HG02588 (cell line): ENCODE measurements at regions not wholly inside any gene's neighbourhood (a gene's known extent, or its start where the extent isn't known, plus 50 kb on each side); places are given as distances from the start of the nearest gene placed in this dataset.

Experiments
- ATAC-seq: cut with Tn5 transposase; IDR thresholded peaks from one replicate; pipeline ENCODE4 v1.9.1; 2021; ENCODE audit warnings: mild to moderate bottlenecking, moderate library complexity; ENCODE audit not compliant: unreplicated experiment

GRCh38 chr4:163621821-163622220 is 127.3 kb downstream of the TMA16 start:
- no peak for ATAC-seq

GRCh38 chr4:163622379-163623035 is 128.0 kb downstream of the TMA16 start:
- no peak for ATAC-seq

GRCh38 chr4:163623787-163624186 is 129.3 kb downstream of the TMA16 start:
- no peak for ATAC-seq

- ATAC-seq, result no peak
These were observed 130.2 kb downstream of the TMA16 start for GRCh38 chr4:163624727-163625126.

GRCh38 chr4:163631288-163631687 is 136.8 kb downstream of the TMA16 start:
- ATAC-seq, result no peak

GRCh38 chr4:163638909-163639308 is 144.4 kb downstream of the TMA16 start:
- no peak for ATAC-seq

- no peak for ATAC-seq
These were observed 155.1 kb downstream of the TMA16 start for GRCh38 chr4:163649557-163650091.

GRCh38 chr4:163651761-163652160 is 157.3 kb downstream of the TMA16 start:
- no peak for ATAC-seq

GRCh38 chr4:163654621-163655020 is 160.1 kb downstream of the TMA16 start:
- ATAC-seq, result no peak

GRCh38 chr4:163660636-163661035 is 166.1 kb downstream of the TMA16 start:
- ATAC-seq, result no peak

- no peak for ATAC-seq
These were observed 168.3 kb downstream of the TMA16 start for GRCh38 chr4:163662768-163663167.

GRCh38 chr4:163663454-163664225 is 169.2 kb downstream of the TMA16 start:
- ATAC-seq, result peak; percentile 79

GRCh38 chr4:163665101-163665500 is 170.6 kb downstream of the TMA16 start:
- no peak for ATAC-seq

- peak; percentile 36 for ATAC-seq
These were observed 171.2 kb downstream of the TMA16 start for GRCh38 chr4:163665521-163666331.

- ATAC-seq, result no peak
These were observed 171.9 kb downstream of the TMA16 start for GRCh38 chr4:163666332-163666873.

- no peak for ATAC-seq
These were observed 178.3 kb downstream of the TMA16 start for GRCh38 chr4:163672751-163673150.

- no peak for ATAC-seq
These were observed 179.6 kb downstream of the TMA16 start for GRCh38 chr4:163673848-163674697.

- ATAC-seq, result no peak
These were observed 184.7 kb downstream of the TMA16 start for GRCh38 chr4:163679189-163679588.

- no peak for ATAC-seq
These were observed 186.1 kb downstream of the TMA16 start for GRCh38 chr4:163680386-163681098.
